Fibroblast of lung (primary cell): ENCODE measurements at regions not wholly inside any gene's neighbourhood (a gene's known extent, or its start where the extent isn't known, plus 50 kb on each side); places are given as distances from the start of the nearest gene placed in this dataset.

Experiments
- CTCF ChIP-seq, 2 donors: IDR thresholded peaks in 1 of 2; conservative IDR thresholded peaks in 1 of 2; 1 replicate in 1 of 2; 2 replicates in 1 of 2; pipeline ENCODE4 v1.5.1; 2011 to 2012; ENCODE audit warnings: low read length in 2 of 2, control low read depth in 1 of 2, inconsistent platforms in 1 of 2, low read depth in 1 of 2, mild to moderate bottlenecking in 1 of 2
- EZH2 ChIP-seq: IDR thresholded peaks from 2 replicates; pipeline ENCODE4 v1.5.1; 2012; ENCODE audit warnings: low read length, control low read depth, mild to moderate bottlenecking; ENCODE audit errors: missing control alignments

- TF ChIP-seq CTCF (conservative IDR thresholded peaks at IDR 0.05 in 1 of 2, IDR thresholded peaks at IDR 0.05 in 1 of 2; ENCODE audit: low read depth in 1 of 2, low read length in 2 of 2), result no peak
- TF ChIP-seq EZH2, result no peak
Observed at GRCh38 chr11:71186806-71187205, 65.6 kb downstream of the SHANK2 start.
